Epidermal melanocyte (primary cell): ENCODE measurements at regions not wholly inside any gene's neighbourhood (a gene's known extent, or its start where the extent isn't known, plus 50 kb on each side); places are given as distances from the start of the nearest gene placed in this dataset.
"Not testable (repeated sequence)": the region's sequence is repeated elsewhere in the genome, so short reads cannot be mapped to it uniquely, and the experiment has no call there.

Source experiments
- DNase-seq: peaks from one replicate; pipeline ENCODE4 v3.0.0; 2011; ENCODE audit warnings: low spot score; ENCODE audit not compliant: insufficient read length

DNA sequence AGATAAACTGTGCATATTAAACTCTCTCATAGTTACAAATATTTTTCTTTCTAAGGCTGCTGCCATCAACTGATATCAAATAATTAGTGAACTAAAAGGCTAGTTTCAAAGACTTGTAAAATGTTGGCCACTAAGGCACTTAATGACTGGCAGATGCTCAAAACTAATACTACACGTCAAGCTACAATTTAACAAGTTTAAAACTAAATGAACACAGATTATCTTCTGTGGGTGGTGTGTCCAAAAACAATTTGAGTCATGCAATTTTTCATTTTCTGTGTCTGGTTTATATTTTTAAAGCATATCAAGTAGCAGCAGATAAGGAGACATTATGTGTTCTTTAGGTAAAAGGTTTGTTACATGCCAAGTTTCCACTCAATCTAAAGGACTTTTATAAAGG, 665.1 kb downstream of the EFNA5 start:
- no peak for DNase-seq

DNA sequence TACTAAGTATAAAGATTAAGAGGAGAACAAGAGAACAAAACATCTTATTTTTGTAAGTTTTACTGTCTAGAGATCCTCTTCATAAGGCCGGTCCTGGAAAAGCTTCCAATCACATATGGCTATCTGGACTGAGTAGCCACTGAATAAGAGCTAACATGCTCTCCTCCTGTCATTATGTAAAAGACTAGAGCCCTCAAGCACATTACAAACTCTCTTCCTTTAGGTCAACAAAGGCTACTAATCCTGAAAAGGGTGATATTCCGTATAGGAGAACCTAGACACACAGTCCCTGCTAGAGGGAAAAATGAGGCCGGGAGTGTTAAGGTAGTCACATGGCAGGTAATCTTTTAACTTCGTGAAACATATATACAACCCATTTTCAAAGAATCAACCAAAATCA, 665.6 kb downstream of the EFNA5 start:
- DNase-seq: no peak

DNA sequence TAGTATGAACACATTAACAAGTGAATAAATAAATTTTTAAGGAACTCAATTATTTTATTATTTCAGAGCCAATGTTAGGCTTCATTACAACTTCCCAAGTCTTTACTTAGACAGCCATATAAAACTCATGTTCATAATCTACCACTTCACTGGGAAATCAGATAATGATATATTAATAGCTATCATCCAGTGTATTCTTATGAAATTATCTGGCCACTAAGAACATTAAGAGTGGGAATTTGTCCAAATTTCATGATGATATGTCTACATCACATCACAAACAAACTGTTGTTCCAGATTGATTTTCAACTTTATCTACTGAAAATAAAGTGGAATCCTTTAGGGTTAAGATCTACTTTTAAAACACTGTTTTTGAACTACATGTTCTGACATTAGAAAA, 668.6 kb downstream of the EFNA5 start:
- DNase-seq: no peak

DNA sequence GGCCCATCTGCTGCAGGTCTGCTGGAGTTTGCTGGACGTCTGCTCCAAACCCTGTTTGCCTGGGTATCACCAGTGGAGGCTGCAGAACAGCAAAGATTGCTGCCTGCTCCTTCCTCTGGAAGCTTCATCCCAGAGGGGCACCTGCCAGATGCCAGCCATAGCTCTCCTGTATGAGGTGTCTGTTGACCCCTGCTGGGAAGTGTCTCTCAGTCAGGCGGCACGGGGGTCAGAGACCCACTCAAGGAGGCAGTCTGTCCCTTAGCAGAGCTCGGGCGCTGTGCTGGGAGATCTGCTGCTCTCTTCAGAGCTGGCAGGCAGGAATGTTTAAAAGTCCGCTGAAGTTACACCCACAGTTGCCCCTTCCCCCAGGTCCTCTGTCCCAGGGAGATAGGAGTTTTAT, 671.2 kb downstream of the EFNA5 start:
- not testable (repeated sequence) for DNase-seq

DNA sequence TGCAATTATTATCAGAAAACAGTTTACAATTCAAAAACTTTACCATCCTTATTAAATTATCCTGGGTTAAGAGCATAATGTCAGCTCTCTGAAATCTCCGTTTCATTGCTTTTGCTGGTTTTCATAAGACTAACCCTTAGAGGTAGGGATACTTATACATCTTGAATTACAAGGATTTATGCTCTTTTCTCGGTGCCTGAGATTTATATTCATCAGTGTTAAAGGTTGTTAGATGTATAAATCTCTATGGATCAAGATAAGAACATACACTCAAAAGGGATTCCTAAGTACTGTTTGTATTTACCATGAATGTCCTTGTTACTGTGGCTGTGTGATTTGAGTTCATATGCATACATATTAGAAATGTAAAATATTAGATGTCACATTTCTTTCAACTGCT, 684.7 kb downstream of the EFNA5 start:
- no peak for DNase-seq

DNA sequence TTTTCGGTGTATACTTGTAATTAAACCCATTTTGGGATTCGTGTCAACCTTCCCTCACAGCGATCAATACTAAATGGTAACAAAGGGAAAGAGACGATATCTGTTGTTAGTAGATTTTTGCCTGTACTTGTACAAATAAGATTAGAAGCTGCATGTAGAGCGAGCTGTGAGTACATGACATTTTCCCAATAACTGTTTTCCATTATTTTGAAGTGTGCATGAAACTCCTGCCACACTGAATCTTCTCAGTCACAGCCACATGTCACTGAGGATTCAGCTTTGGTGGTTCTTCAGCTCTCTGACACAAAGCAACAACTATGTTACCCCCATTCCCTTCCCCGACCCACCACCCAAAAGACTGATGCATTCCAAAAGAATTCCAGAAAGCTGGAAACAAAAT, 685.6 kb downstream of the EFNA5 start:
- DNase-seq: no peak

DNA sequence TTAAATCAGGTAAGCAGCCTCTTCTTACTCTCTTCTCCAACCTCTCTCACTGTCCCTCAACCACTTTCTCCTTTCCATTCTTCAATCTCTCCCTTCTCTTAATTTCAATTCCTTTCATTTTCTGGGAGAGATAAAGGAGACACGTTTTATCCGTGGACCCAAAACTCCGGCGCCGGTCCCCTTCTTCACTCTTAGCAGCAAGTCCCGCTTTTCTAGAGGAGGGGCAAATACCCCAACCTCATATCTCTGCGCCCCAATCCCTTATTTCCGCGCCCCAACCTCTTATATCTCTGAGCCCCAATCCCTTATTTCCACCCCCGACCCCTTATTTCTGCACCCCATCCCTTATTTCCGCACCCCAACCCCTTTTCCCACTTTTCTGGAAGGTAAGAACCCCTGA, 691.6 kb downstream of the EFNA5 start:
- not testable (repeated sequence) for DNase-seq

DNA sequence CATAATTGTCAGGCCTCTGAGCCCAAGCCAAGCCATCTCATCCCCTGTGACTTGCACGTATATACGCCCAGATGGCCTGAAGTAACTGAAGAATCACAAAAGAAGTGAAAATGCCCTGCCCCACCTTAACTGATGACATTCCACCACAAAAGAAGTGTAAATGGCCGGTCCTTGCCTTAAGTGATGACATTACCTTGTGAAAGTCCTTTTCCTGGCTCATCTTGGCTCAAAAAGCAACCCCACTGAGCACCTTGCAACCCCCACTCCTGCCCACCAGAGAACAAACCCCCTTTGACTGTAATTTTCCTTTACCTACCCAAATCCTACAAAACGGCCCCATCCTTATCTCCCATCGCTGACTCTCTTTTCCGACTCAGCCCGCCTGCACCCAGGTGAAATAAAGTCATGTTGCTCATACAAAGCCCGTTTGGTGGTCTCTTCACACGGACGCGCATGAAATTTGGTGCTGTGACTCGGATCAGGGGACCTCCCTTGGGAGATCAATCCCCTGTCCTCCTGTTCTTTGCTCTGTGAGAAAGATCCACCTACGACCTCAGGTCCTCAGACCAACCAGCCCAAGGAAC, 692.1 kb downstream of the EFNA5 start:
- not testable (repeated sequence) for DNase-seq

DNA sequence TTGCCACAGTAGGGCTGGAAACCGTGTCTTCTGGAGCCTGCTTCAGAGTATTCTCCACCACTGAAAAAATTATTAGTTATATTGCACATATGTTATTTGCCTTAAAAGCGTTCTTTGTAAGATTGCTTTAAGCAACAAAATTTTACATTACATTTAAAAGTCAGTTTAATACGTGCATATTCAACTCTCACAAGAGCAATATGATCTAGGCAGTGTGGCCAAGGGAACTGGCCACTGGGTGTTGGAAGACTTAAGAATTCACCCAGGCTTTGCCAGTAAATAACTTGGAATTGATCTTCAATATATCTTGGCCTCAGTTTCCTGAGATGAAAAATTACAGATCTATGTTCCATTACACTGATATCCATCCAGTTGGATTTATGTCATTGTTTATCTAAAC, 694.4 kb downstream of the EFNA5 start:
- no peak for DNase-seq

DNA sequence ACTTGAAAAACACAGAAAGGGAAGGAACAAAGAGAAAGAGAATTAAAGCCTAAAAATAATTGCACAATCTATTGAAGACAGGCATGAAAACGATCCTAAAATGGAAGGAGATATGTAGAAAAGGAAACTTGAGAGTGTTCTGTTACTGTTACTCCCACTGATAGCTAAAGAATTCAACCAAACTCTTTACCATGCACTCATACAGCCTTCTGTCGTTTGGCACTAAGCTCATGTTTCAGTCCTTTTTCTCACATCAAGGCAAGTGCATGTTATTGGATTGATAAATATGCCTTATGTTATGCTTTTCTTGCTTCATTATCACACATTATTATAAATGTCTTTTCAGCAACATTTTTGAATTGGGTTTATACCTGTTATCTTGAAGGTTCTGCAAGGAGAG, 696.5 kb downstream of the EFNA5 start:
- no peak for DNase-seq

DNA sequence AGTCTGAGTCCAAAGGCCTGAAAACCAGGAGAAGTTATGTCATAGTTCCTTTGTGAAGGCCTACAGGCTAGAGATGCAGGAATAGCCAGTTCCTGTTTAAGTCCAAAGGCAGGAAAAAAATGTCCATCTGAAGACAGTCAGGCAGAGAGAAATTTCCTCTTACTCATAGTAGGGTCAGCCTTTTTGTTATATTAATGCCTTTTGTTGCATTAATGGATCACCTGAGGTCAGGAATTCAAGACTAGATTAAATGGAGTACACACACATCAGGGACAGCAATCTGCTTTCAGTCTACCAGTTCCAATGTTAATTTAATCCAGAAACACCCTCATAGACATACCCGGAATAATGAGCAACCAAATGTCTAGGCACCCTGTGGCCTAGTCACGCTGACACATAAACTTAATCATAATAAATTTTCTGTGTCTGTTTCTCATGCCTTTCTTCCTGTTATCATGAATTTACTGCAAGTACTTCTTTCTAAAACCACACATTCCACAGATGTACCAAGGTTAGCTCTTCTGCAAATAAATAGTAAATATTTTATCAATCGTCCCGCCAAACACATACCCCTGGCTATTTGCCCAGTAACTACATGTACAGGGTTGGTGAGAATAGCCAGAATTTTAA, 703.9 kb downstream of the EFNA5 start:
- no peak for DNase-seq

DNA sequence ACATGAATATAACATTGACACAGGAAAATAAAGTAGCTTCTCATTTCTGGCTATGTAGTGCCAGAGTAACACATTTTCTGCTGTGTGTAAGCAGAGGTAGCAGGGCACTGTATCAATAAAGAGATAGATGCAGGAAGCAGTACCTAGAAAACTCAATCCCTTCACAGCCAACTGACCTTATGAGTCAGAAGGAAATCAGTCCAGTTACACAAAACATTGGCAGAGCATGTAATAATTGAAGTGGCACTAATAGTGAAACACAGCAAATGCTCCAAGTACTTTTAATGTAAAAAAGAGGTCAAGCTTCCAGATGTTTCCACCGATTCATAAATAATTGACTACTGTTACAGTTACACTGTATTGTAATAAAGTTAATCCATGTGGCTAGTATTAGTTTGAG, 706.6 kb downstream of the EFNA5 start:
- DNase-seq: no peak

DNA sequence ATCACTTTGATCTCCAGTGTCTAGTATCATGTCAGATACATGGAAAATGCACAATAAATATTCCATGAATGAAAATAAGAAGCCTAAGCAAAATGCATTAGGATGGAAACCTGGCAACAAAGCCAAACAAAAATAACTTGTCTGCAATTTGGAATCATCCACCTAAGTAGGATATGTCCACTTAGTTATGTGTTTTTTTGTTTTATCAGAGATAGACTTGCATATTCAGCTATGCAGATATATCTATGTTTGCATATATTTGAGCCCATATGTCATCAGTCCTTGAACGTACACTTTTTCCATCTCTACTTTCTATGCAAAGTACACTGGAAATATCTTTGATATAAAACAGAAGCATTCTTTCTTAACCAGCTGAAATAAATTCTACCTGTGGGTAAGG, 707.1 kb downstream of the EFNA5 start:
- DNase-seq: no peak

DNA sequence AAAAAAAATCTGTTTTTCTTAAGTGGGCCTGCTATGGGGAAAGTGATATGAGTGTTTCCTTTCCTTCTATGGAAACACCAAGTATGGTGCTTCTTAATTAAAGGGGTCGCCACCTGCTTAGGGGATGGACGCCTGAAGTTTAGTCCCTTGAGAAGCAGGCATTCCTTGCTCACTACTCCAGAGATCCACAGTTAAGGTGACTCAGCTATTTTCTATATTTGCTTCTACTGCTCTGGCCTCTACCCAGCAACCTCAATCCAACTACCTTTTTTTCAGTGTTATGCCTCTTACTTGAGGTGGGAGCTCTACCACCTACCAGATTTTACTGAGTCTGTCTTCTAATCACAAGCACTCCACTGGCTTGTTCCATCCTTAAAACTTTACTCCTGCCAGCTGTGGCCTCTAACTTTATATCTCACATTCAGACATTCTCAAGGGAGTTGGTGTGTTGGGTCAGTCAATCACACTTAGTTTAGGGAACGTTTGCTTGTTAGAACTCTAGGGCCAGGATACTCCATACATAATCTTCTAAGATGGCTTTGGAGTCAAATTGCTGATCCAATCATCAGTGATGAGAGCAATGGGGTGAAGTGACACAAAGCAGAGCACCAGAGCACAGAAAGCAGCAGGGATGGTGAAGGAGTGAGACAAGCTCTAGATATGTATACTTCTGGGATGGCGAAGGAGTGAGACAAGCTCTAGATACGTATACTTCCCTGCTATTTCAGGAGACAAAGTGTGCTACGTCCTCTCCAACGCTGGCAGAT, 708.1 kb downstream of the EFNA5 start:
- no peak for DNase-seq

DNA sequence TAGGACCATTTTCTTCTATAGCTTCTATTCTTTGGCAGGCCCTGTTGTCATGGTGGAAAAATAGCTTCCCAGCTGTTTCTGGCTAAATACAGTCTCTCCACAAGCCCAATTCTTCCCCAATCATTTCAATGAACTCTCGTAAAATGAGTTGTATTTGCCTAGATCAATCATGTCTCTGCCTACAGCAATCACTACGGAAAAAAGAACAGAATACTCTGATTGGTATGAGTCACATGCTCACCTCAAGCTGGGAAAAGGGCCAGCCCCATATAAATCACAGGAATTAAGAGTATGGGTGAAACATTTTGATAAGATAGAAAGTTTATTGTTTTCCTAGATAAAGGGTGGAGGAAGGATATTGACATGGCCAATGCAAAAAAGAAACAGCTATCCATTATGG, 711.4 kb downstream of the EFNA5 start:
- DNase-seq: no peak

DNA sequence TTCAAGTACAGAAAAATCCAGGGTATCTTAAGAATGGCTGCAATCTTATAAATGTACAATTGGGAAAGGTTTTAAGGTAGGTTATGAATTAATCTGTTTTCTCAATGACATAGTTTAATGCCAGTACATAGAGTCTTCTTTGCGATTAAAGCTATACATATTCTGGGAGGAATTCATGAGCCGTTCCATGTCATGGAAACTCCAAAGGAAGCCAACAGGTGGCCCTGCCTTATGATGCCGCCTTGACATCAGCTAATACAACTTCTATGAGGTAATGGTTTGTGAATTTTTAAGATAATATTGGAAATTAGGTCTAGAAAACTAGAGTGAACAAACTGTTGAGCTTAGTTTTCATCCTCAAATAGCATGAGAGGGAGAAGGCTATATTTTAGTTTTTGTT, 713.4 kb downstream of the EFNA5 start:
- DNase-seq: no peak

DNA sequence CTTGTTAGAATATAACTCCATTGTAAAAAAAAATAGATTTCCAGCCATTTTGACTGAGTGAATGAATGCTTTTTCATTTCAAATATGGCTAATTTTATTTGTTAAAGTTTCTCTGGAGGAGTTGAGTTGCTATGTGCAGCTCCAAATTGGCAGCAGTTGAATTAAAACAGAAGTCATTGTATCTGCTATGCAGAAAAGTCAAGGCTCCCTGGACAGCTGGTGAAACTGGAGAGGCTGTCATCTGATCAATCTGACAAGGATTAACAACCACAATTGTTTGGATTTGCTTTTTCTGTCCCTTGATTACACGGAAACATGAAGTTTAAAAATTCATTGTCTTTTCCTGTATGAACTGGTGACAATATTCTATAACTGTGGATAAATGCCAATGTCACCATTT, 713.9 kb downstream of the EFNA5 start:
- DNase-seq: no peak

DNA sequence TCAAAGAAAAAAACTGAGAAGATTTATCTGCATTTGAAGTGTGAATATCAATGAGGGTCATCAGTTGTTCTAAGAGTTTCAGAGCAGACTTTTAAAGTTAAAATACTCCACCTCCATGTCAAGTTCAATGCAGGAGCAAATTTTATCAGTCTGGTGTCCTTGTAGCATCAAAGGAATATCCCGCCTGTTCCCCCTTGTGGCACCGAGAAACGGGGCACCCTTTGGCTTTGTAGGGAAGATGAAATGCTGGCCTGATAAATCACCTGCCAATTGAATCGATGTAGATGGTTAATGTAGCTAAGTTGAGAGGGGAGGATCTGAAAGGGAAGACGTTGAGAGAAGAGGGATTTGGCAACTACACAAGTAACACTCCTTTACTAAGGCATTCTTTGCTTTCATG, 714.5 kb downstream of the EFNA5 start:
- DNase-seq: no peak

DNA sequence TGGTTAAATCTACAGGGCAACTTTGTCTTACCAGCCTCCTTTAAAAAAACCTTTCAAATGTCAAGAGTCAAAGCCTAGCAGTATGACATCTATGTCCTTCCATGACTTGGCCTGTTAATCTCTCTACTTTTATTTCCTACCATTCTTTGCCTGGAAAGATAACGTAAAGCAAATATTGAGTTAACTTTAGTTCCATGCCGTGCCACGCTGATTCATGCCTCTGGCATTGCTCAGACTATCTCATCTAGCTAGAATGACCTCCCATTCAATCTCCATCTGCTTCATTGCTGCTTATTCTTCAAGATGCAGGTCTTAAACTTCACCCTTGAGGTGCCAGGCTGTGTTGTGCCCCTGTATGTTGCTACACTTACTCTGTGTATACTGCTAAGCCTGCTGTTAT, 729.8 kb downstream of the EFNA5 start:
- no peak for DNase-seq

DNA sequence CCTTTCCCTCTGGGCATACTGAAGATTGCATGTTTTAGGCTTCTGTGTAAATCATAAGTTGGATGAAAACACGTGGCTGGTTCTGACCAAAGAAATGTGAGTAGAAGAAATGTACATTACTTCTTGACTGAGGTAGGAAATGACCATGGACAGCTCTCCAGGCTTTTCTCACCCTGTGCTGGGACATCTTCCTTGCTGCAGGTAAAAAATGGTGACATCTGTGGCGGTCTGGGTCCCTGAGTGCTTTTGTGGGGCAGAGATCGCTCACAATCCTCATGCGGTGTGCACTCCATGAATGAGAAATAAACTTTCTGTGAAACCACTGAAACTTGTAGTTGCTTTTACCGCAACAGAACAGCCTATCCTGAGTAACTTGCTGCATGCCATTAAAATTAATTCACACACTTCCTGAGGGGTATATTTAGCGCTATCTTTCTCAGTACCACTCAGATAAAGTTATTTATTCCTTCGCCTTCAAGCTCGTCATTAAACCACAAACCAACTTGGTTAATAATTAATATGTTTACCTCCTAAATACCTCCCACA, 730.4 kb downstream of the EFNA5 start:
- DNase-seq: no peak

DNA sequence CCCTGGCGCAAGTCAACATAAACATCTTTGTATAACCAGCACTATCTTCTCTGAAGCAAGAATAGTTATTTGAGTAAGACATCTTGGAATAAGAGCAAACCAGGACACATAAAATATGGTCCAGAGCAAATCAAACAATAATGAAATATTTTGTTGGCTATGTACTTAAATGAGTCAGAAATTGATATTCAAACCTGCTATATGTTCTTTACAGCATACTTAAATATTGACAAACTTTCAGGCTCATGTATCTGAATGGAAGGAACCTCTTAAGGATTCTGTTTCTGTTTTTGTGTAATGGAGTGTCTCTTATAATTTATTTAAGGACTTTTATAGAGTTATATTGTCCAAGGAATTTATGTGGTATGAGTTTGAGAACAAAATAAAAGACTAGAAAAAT, 747.3 kb downstream of the EFNA5 start:
- DNase-seq: no peak

DNA sequence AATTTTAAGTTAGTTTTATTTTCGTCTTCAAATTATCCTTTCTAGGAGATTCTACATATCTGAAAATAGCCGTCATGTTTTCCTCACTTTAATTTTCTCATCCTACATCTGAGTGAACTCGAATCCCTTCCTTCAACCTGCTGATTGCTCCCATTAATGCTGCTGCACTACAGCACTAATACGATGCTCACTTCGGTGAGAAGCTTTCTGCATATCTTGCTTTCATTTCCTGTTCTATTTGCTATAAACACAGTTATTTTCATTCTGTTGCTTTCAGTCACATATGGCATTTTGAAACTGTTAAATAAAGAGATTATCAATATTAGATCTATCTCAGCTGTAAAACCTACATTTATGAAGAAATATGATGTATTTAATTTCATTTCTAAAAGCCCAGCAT, 749.2 kb downstream of the EFNA5 start:
- DNase-seq: no peak

DNA sequence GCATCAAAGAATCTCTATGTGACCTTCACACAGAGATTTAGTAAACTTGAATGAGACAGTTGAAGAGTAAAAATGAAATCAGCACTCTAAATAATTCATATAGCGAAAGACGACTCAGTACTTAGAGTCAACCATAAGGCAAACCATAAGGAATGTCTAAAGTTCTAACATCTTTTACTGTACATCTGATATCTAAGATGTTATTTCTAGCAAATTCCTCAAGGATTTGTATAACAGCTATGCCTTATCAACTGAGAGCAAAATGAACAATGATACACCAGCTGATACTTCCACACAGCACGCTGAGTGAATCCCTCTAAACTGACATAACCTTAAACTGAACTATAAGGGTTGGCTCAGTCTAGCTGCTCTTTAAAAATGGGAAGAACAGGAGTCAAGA, 760.3 kb downstream of the EFNA5 start:
- DNase-seq: no peak
